ENCODE measurements at regions not wholly inside any gene's neighbourhood (a gene's known extent, or its start where the extent isn't known, plus 50 kb on each side); places are given as distances from the start of the nearest gene placed in this dataset.
A peak's percentile ranks its signal among the peaks of the same experiment; 100 is the strongest.
"Not testable (repeated sequence)": the region's sequence is repeated elsewhere in the genome, so short reads cannot be mapped to it uniquely, and the experiment has no call there.

DNA sequence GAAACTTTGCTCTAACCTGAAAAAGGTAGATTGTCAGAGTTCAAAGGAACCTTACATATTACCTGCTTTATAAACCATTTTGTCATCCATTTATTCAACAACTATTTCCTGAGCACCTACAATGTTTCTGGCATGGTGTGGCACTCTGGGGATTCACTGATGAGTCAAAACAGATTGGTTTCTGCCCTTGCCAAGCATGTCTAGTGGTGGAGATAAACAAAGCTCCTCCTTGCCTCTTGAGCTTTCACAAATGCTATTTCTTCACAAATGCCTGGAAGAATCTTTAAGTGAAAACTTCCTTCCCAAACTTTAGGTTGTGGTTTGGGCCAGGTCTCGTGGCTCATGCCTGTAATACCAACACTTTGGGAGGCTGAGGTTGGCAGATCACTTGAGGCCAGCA is 85.1 kb upstream of the RELN start:
- peak; percentile 2 for DNase-seq (ENCODE audit: low read depth)

DNA sequence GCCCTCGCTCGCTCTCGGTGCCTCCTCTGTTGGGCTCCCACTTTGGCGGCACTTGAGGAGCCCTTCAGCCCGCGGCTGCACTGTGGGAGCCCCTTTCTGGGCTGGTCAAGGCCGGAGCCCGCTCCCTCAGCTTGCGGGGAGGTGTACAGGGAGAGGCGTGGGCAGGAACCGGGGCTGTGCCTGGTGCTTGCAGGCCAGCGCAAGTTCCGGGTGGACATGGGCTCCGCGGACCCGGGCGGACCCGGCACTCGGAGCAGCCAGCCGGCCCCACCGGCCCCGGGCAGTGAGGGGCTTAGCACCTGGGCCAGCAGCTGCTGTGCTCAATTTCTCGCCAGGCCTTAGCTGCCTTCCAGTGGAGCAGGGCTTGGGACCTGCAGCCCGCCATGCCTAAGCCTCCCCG is 82.2 kb upstream of the RELN start:
- DNase-seq (ENCODE audit: low read depth) = not testable (repeated sequence)

DNA sequence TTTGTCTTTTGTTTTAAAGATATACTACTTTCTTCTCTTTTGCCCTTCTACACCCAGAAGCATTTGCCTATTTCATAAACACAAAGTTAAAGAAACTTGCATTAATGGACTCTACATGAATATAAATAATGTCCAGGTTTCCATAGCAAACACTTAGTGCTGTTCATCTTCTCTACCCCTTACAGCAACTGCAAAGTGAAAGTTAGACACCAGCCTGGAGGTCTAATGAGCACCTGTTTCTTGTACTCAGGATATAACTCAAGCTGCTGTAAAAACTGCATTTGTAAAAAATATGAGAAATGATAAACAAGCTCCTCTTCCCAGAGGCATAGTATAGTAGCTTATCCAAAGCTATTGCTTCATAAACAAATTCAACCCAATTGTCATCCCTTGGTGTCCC is 76.0 kb upstream of the RELN start:
- no peak for DNase-seq (ENCODE audit: low read depth)

DNA sequence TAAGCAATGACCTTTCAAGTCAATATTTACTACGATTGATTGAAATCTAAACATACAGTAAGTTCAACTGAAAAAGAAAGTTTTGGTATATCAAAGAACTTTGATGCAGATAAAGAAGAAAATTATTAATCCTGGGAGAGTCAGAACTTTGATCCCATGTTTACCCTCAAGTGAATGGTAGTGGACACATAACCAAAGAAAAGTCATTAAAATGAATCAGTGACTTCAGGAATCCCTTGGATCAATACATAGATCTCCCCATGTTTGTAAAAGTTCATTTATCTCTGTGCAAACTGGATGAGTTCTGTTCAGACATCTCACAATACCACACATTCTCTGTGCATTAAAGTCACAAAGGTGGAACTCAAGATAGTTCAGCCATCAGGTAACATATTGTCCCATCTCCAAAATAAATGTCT is 75.5 kb upstream of the RELN start:
- no peak for DNase-seq (ENCODE audit: low read depth)

DNA sequence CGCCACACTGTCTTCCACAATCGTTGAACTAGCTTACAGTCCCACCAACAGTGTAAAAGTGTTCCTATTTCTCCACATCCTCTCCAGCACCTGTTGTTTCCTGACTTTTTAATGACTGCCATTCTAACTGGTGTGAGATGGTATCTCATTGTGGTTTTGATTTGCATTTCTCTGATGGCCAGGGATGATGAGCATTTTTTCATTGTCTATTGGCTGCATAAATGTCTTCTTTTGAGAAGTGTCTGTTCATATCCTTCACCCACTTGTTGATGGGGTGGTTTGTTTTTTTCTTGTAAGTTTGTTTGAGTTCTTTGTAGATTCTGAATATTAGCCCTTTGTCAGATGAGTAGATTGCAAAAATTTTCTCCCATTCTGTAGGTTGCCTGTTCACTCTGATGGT is 74.3 kb upstream of the RELN start:
- not testable (repeated sequence) for DNase-seq (ENCODE audit: low read depth)

DNA sequence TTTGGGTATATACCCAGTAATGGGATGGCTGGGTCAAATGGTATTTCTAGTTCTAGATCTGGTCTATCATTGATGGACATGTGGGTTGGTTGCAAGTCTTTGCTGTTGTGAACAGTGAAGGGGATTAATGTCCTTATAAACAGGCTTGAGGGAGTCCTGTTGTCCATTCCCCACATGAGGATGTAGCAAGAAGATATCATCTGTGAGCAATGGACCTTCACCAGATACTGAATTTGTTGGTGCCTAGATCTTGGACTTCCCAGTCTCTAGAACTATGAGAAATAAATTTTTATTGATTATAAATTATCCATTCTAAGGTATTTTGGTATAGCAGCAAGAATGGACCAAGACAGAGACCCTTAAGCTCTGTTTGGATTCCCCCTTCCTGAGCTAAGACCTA is 72.2 kb upstream of the RELN start:
- no peak for DNase-seq (ENCODE audit: low read depth)

DNA sequence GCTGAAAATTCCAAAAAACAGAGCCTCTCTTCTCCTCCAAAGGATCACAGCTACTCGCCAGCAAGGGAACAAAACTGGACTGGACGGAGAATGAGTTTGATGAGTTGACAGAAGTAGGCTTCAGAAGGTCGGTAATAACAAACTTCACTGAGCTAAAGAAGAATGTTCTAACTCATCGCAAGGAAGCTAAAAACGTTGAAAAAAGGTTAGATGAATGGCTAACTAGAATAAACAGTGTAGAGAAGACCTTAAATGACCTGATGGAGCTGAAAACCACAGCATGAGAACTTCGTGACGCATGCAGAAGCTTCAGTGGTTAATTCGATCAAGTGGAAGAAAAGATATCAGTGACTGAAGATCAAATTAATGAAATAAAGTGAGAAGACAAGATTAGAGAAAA is 70.4 kb upstream of the RELN start:
- DNase-seq (ENCODE audit: low read depth) = not testable (repeated sequence)

DNA sequence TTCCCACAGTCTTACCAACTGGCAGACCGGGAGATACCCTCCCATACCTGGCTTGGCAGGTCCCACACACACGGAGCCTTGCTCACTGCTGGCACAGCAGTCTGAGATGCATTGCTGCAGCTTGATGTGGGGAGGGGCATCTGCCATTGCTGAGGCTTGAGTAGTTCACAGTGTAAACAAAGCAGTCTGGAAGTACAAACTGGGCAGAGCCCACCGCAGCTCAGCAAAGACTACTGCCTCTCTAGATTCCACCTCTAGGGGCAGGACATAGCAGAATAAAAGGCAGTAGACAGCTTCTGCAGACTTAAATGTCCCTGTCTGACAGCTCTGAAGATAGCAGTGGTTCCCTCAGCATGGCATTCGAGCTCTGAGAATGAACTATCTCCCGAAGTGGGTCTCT is 69.6 kb upstream of the RELN start:
- DNase-seq (ENCODE audit: low read depth) = no peak

DNA sequence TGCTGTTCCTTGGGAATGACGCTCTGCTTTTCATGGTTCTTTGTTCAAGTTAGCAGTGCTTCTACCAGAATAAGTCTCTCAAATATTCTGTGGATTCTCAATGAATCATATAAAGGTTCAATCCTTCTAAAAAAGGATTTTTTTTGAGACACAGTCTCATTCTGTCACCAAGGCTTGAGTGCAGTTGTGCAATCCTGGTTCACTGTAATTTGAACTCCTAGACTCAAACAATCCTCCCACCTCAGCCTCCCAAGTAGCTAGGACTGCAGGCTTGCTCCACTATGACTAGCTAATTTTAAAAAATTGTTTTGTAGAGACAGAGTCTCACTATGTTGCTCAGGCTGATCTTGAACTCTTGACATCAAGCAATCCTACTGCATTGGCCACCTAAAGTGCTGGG is 64.9 kb upstream of the RELN start:
- no peak for DNase-seq (ENCODE audit: low read depth)

DNA sequence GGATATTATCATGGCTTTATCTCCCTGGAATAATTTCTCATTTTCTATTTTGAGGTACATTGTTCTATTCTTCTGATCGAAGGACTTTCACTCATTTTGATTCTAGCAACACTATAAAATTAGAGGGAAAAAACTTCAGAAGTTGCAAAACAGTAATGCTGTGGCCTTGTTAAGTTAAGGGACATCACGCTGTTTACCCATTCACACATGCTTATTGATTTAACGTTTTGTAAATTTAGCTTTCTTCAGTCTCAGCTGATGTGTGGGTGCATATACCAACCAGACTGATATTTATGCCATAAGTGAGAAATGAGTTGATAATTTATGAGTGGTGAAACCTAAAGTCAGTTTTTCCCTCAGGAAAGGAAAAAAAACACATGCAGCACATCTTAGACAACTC is 63.5 kb upstream of the RELN start:
- no peak for DNase-seq (ENCODE audit: low read depth)

DNA sequence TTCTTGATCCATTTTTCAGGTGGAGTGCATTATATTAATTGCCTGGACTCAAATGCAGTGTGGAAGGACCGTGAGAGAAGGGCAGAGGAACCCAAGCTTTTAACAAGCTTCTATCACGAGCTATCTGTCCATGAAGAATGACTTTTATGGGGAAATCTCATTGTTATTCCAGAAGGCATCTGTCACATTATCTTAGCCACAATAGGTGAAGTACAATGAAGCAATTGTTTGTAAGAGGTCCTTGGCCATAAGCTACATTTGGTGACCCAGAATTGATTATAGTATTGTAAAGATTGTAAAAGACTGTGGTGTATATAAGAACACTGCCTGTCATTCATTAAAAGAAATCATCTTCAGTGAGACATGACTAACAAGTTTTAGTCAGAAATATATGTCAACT is 58.6 kb upstream of the RELN start:
- no peak for DNase-seq (ENCODE audit: low read depth)

DNA sequence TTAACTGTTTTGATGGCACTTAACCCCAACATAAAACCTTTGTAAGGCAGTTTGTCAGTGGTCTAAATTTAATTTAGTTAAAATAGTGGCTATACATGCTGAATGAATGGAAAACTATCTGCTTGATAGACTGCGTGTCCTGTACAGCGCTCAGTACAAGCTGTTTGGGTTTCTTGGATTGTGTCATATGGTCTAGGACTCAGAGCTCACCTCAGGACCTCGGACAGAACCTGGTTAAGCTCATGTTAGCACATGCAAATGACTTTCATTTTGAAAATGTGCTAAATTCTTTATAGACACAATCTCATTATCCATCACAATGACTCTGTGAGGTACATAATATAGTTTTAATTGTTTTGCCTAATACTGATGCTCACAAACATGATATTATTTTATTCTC is 55.7 kb upstream of the RELN start:
- DNase-seq (ENCODE audit: low read depth) = peak; percentile 6

DNA sequence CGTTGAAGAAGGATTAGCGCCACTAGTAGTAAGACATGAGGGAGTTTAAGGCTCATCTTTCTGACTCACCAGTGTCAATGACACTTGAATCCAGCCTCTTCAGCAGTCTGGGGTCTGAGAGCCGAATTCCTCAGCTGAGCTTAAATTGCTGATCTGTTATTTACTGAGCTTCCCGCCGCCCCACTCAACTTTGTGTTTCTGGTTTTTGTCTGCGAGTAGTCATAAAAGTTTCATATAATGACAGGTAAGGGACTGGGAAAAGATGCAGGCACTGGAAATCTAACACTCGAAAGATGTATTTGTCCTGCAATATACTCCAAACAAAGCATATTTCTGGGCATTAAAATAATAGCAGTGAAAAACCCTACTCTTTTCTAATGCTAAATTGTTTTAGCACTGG is 51.2 kb upstream of the RELN start:
- DNase-seq (ENCODE audit: low read depth) = no peak

DNA sequence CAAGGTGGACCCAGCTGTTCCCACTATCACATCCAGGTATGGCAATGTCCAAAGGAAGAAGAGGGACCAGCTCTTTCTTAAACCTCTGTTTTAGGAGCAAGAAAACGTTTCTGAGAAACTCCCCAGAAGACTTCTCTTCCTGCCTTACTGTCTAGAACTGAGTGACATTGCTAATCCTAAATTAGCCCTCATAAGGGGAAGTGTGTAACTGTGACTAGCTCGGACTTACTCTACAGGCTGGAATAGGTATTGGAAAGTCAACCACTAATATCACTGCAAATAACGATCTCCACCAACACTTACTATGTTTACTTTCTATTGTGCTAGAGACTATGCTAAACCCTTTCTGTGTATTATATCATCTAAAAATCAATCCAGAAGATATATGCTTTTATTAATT is 49.9 kb upstream of the RELN start:
- no peak for DNase-seq (ENCODE audit: low read depth)
